ENCODE measurements at regions not wholly inside any gene's neighbourhood (a gene's known extent, or its start where the extent isn't known, plus 50 kb on each side); places are given as distances from the start of the nearest gene placed in this dataset.

GRCh38 chr18:987325-988186 is 82.9 kb downstream of the ADCYAP1 start:
- H3K27ac ChIP-seq (replicated peaks; ENCODE audit: low read length): no peak overlapping the region
- no peak overlapping the region for H3K14ac ChIP-seq (ENCODE audit: low read length)
- H2BK120ac ChIP-seq (ENCODE audit: low read depth, low read length): no peak overlapping the region
- no peak for DNase-seq (ENCODE audit: low spot score)
- WGBS, 2 donors (ENCODE audit: extremely low coverage in 2 of 2, insufficient read length in 2 of 2, insufficient replicate concordance in 1 of 2): no CpG with 5 or more reads among the region's 6 CpGs
- H2AK5ac ChIP-seq (ENCODE audit: low read depth, low read length): no peak overlapping the region
- no peak overlapping the region for H2BK5ac ChIP-seq (ENCODE audit: low read length)
- no peak overlapping the region for H2BK12ac ChIP-seq (ENCODE audit: low read length)
- H3K23ac ChIP-seq (ENCODE audit: low read depth, low read length, poor library complexity): no peak overlapping the region
- no peak overlapping the region for H3K9ac ChIP-seq (ENCODE audit: low read depth, low read length, poor library complexity)
- H3K4me1 ChIP-seq (ENCODE audit: control insufficient read depth in 2 of 2, insufficient read depth in 1 of 2, low read depth in 1 of 2, low read length in 2 of 2): peaks cover 5 to 9% of the 10 kb centered on the region in 2 donors
- H3K36me3 ChIP-seq (replicated peaks in 1 of 2; ENCODE audit: control insufficient read depth in 2 of 2, insufficient read depth in 2 of 2, low read length in 2 of 2): no peaks in the 10 kb centered on the region
- H3K18ac ChIP-seq (ENCODE audit: low read length): no peak overlapping the region
- no peak overlapping the region for H4K8ac ChIP-seq (ENCODE audit: low read depth, low read length)
- H4K91ac ChIP-seq (ENCODE audit: low read depth, low read length, poor library complexity): no peak overlapping the region
- no peaks in the 10 kb centered on the region for H3K79me1 ChIP-seq (ENCODE audit: low read depth, low read length)
- H3K9me3 ChIP-seq (replicated peaks in 1 of 2; ENCODE audit: control insufficient read depth in 2 of 2, insufficient read depth in 1 of 2, low read depth in 1 of 2, low read length in 2 of 2): no peaks in the 10 kb centered on the region
- H3K4me3 ChIP-seq (ENCODE audit: low read length in 2 of 2): no peak overlapping the region
- no peak overlapping the region for H3K4me2 ChIP-seq (ENCODE audit: insufficient read depth, low read length, poor library complexity, severe bottlenecking)
- no peaks in the 10 kb centered on the region for H3K27me3 ChIP-seq (ENCODE audit: control insufficient read depth in 3 of 3, insufficient read depth in 3 of 3, low read depth in 1 of 3, low read length in 3 of 3)
- no peak overlapping the region for H2BK15ac ChIP-seq (ENCODE audit: low read length)
- H2AFZ ChIP-seq (ENCODE audit: low read length): no peak overlapping the region
- no peak overlapping the region for H3K4ac ChIP-seq (ENCODE audit: low read length)

DNA sequence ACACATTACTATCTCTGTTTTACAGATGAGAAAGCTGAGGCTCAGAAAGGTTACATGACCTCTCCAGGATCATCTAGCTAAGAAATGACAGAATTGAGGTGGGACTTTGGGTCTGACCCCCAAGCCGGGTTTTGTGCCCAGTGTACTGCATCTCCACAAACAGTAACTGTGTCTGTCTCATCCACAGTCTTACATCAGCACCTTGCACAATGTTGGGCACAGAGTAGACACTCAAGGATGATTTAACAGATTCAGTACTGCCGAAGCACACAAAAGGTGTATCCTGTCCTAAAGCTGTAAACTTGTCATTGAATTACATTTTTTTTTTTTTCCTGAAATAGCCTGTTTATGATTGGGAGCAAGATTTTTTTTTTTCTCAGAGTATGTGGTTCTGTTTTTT is 84.8 kb downstream of the ADCYAP1 start:
- no peak overlapping the region for H3K14ac ChIP-seq (ENCODE audit: low read length)
- no peaks in the 10 kb centered on the region for H3K79me1 ChIP-seq (ENCODE audit: low read depth, low read length)
- H2BK15ac ChIP-seq (ENCODE audit: low read length): no peak overlapping the region
- H2BK12ac ChIP-seq (ENCODE audit: low read length): no peak overlapping the region
- H3K4ac ChIP-seq (ENCODE audit: low read length): no peak overlapping the region
- no peak overlapping the region for H4K91ac ChIP-seq (ENCODE audit: low read depth, low read length, poor library complexity)
- H3K23ac ChIP-seq (ENCODE audit: low read depth, low read length, poor library complexity): no peak overlapping the region
- no peak overlapping the region for H3K4me2 ChIP-seq (ENCODE audit: insufficient read depth, low read length, poor library complexity, severe bottlenecking)
- no peak overlapping the region for H3K4me3 ChIP-seq (ENCODE audit: low read length in 2 of 2)
- no peak overlapping the region for H2AFZ ChIP-seq (ENCODE audit: low read length)
- H3K27ac ChIP-seq (replicated peaks; ENCODE audit: low read length): no peak overlapping the region
- H3K27me3 ChIP-seq (ENCODE audit: control insufficient read depth in 3 of 3, insufficient read depth in 3 of 3, low read depth in 1 of 3, low read length in 3 of 3): no peaks in the 10 kb centered on the region
- no peak for DNase-seq (ENCODE audit: low spot score)
- no peak overlapping the region for H2AK5ac ChIP-seq (ENCODE audit: low read depth, low read length)
- WGBS, 2 donors (ENCODE audit: extremely low coverage in 2 of 2, insufficient read length in 2 of 2, insufficient replicate concordance in 1 of 2): no CpG with 5 or more reads among the region's 2 CpGs
- no peak overlapping the region for H2BK5ac ChIP-seq (ENCODE audit: low read length)
- H3K18ac ChIP-seq (ENCODE audit: low read length): no peak overlapping the region
- no peak overlapping the region for H4K8ac ChIP-seq (ENCODE audit: low read depth, low read length)
- no peak overlapping the region for H3K9ac ChIP-seq (ENCODE audit: low read depth, low read length, poor library complexity)
- peaks cover 5 to 9% of the 10 kb centered on the region in 2 donors for H3K4me1 ChIP-seq (ENCODE audit: control insufficient read depth in 2 of 2, insufficient read depth in 1 of 2, low read depth in 1 of 2, low read length in 2 of 2)
- no peak overlapping the region for H2BK120ac ChIP-seq (ENCODE audit: low read depth, low read length)
- H3K9me3 ChIP-seq (replicated peaks in 1 of 2; ENCODE audit: control insufficient read depth in 2 of 2, insufficient read depth in 1 of 2, low read depth in 1 of 2, low read length in 2 of 2): no peaks in the 10 kb centered on the region
- no peaks in the 10 kb centered on the region for H3K36me3 ChIP-seq (replicated peaks in 1 of 2; ENCODE audit: control insufficient read depth in 2 of 2, insufficient read depth in 2 of 2, low read length in 2 of 2)

- peak overlapping the region; percentile 27 for H2BK12ac ChIP-seq (ENCODE audit: low read length)
- H3K23ac ChIP-seq (ENCODE audit: low read depth, low read length, poor library complexity): no peak overlapping the region
- no peak overlapping the region for H3K4me3 ChIP-seq (ENCODE audit: low read length in 2 of 2)
- no peak overlapping the region for H3K4me2 ChIP-seq (ENCODE audit: insufficient read depth, low read length, poor library complexity, severe bottlenecking)
- H3K14ac ChIP-seq (ENCODE audit: low read length): peak overlapping the region; percentile 78
- no peak overlapping the region for H3K18ac ChIP-seq (ENCODE audit: low read length)
- H2BK15ac ChIP-seq (ENCODE audit: low read length): no peak overlapping the region
- no peak overlapping the region for H3K27ac ChIP-seq (replicated peaks; ENCODE audit: low read length)
- H3K9me3 ChIP-seq (replicated peaks in 1 of 2; ENCODE audit: control insufficient read depth in 2 of 2, insufficient read depth in 1 of 2, low read depth in 1 of 2, low read length in 2 of 2): no peaks in the 10 kb centered on the region
- no peak overlapping the region for H4K8ac ChIP-seq (ENCODE audit: low read depth, low read length)
- no CpG with 5 or more reads among the region's 2 CpGs for WGBS, 2 donors (ENCODE audit: extremely low coverage in 2 of 2, insufficient read length in 2 of 2, insufficient replicate concordance in 1 of 2)
- H2BK5ac ChIP-seq (ENCODE audit: low read length): no peak overlapping the region
- no peak overlapping the region for H3K9ac ChIP-seq (ENCODE audit: low read depth, low read length, poor library complexity)
- no peak overlapping the region for H4K91ac ChIP-seq (ENCODE audit: low read depth, low read length, poor library complexity)
- no peak overlapping the region for H3K4ac ChIP-seq (ENCODE audit: low read length)
- no peak for DNase-seq (ENCODE audit: low spot score)
- H3K4me1 ChIP-seq (ENCODE audit: control insufficient read depth in 2 of 2, insufficient read depth in 1 of 2, low read depth in 1 of 2, low read length in 2 of 2): peaks cover 3 to 6% of the 10 kb centered on the region in 2 donors
- no peak overlapping the region for H2AFZ ChIP-seq (ENCODE audit: low read length)
- H3K27me3 ChIP-seq (ENCODE audit: control insufficient read depth in 3 of 3, insufficient read depth in 3 of 3, low read depth in 1 of 3, low read length in 3 of 3): no peaks in the 10 kb centered on the region
- no peak overlapping the region for H2BK120ac ChIP-seq (ENCODE audit: low read depth, low read length)
- H3K79me1 ChIP-seq (ENCODE audit: low read depth, low read length): no peaks in the 10 kb centered on the region
- peak overlapping the region; percentile 26 for H2AK5ac ChIP-seq (ENCODE audit: low read depth, low read length)
- H3K36me3 ChIP-seq (replicated peaks in 1 of 2; ENCODE audit: control insufficient read depth in 2 of 2, insufficient read depth in 2 of 2, low read length in 2 of 2): no peaks in the 10 kb centered on the region
These were observed 85.5 kb downstream of the ADCYAP1 start for GRCh38 chr18:990197-990596.

DNA sequence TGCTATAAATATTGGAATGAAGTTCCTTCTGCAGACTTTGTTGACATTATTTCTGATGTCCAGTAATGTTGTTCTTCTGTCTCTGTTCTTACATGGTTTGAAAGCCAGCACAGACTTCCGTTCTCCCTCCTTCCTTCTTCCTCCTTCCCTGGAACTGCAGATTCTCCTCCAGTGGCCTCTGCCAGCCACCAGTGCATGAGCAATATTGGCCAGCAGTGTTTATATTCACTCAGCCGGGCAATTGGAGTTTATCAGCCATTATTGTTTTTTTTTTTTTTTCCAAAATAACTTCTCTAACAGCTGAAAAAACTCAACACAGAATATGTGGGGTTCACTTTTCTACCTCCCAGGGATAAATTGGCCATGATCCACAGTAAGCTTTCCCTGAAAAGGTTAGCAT is 86.8 kb downstream of the ADCYAP1 start:
- Histone ChIP-seq H3K9ac (ENCODE audit: low read depth, low read length, poor library complexity) (no peak overlapping the region), H3K18ac (ENCODE audit: low read length) (no peak overlapping the region), H3K79me1 (ENCODE audit: low read depth, low read length) (no peaks in the 10 kb centered on the region), H3K9me3 (replicated peaks in 1 of 2; ENCODE audit: control insufficient read depth in 2 of 2, insufficient read depth in 1 of 2, low read depth in 1 of 2, low read length in 2 of 2) (no peaks in the 10 kb centered on the region), H3K4me2 (ENCODE audit: insufficient read depth, low read length, poor library complexity, severe bottlenecking) (no peak overlapping the region), H3K23ac (ENCODE audit: low read depth, low read length, poor library complexity) (no peak overlapping the region), H2BK15ac (ENCODE audit: low read length) (no peak overlapping the region), H4K91ac (ENCODE audit: low read depth, low read length, poor library complexity) (no peak overlapping the region), H2AFZ (ENCODE audit: low read length) (no peak overlapping the region), H2BK120ac (ENCODE audit: low read depth, low read length) (no peak overlapping the region), H3K27ac (replicated peaks; ENCODE audit: low read length) (no peak overlapping the region), H3K4me3 (ENCODE audit: low read length in 2 of 2) (no peak overlapping the region), H4K8ac (ENCODE audit: low read depth, low read length) (no peak overlapping the region), H2BK12ac (ENCODE audit: low read length) (no peak overlapping the region), H2AK5ac (ENCODE audit: low read depth, low read length) (no peak overlapping the region), H2BK5ac (ENCODE audit: low read length) (no peak overlapping the region), H3K14ac (ENCODE audit: low read length) (no peak overlapping the region), H3K4ac (ENCODE audit: low read length) (no peak overlapping the region), H3K27me3 (ENCODE audit: control insufficient read depth in 3 of 3, insufficient read depth in 3 of 3, low read depth in 1 of 3, low read length in 3 of 3) (no peaks in the 10 kb centered on the region), H3K36me3 (replicated peaks in 1 of 2; ENCODE audit: control insufficient read depth in 2 of 2, insufficient read depth in 2 of 2, low read length in 2 of 2) (no peaks in the 10 kb centered on the region), H3K4me1 (ENCODE audit: control insufficient read depth in 2 of 2, insufficient read depth in 1 of 2, low read depth in 1 of 2, low read length in 2 of 2) (no peaks in the 10 kb centered on the region)
- WGBS, 2 donors (ENCODE audit: extremely low coverage in 2 of 2, insufficient read length in 2 of 2, insufficient replicate concordance in 1 of 2): no CpG with 5 or more reads among the region's 2 CpGs
- no peak for DNase-seq (ENCODE audit: low spot score)
